ENCODE measurements at regions not wholly inside any gene's neighbourhood (a gene's known extent, or its start where the extent isn't known, plus 50 kb on each side); places are given as distances from the start of the nearest gene placed in this dataset.

GRCh38 chr2:184359379-184359778 is 238.9 kb upstream of the ZNF804A start:
- ATAC-seq (ENCODE audit: low FRiP score in 2 of 2) = no peak
- 43 to 47% methylated on average over 2 of the region's 2 CpGs for WGBS, 2 donors
- H3K27ac ChIP-seq = no peak overlapping the region
- DNase-seq = no peak
- H3K9me3 ChIP-seq = no peaks in the 10 kb centered on the region
- no peak overlapping the region for H3K4me3 ChIP-seq
- peaks cover 0 to 3% (median 0%) of the 10 kb centered on the region in 4 donors for H3K27me3 ChIP-seq
- TF ChIP-seq POLR2A (IDR thresholded peaks at IDR 0.05) = no peak
- no peak for TF ChIP-seq CTCF (IDR thresholded peaks at IDR 0.05)
- no peak for TF ChIP-seq POLR2AphosphoS5 (IDR thresholded peaks at IDR 0.05)
- no peak for TF ChIP-seq EP300 (IDR thresholded peaks at IDR 0.05)
- H3K36me3 ChIP-seq = no peaks in the 10 kb centered on the region
- H3K4me1 ChIP-seq = no peaks in the 10 kb centered on the region

GRCh38 chr2:184363213-184363612 is 235.1 kb upstream of the ZNF804A start:
- Histone ChIP-seq H3K27ac (no peak overlapping the region), H3K36me3 (no peaks in the 10 kb centered on the region), H3K27me3 (peaks cover 0 to 3% (median 0%) of the 10 kb centered on the region in 4 donors), H3K9me3 (no peaks in the 10 kb centered on the region), H3K4me3 (no peak overlapping the region), H3K4me1 (no peaks in the 10 kb centered on the region)
- TF ChIP-seq EP300 (IDR thresholded peaks at IDR 0.05) = no peak
- WGBS, 2 donors = 71 to 75% methylated on average over 5 of the region's 5 CpGs
- ATAC-seq (ENCODE audit: low FRiP score in 2 of 2) (no peak), DNase-seq (no peak)

- H3K36me3 ChIP-seq = no peaks in the 10 kb centered on the region
- DNase-seq = no peak
- H3K9me3 ChIP-seq = no peaks in the 10 kb centered on the region
- H3K27me3 ChIP-seq = no peaks in the 10 kb centered on the region
- ATAC-seq (ENCODE audit: low FRiP score in 2 of 2) = no peak
- no peak overlapping the region for H3K4me3 ChIP-seq
- 80 to 84% methylated on average over 4 of the region's 4 CpGs for WGBS, 2 donors
- H3K27ac ChIP-seq = no peak overlapping the region
- no peaks in the 10 kb centered on the region for H3K4me1 ChIP-seq
- TF ChIP-seq CTCF (IDR thresholded peaks at IDR 0.05) = no peak
- no peak for TF ChIP-seq EP300 (IDR thresholded peaks at IDR 0.05)
- no peak for TF ChIP-seq POLR2AphosphoS5 (IDR thresholded peaks at IDR 0.05)
- no peak for TF ChIP-seq POLR2A (IDR thresholded peaks at IDR 0.05)
These were observed 231.1 kb upstream of the ZNF804A start for GRCh38 chr2:184367211-184367610.

- DNase-seq = no peak
These were observed 229.0 kb upstream of the ZNF804A start for GRCh38 chr2:184369307-184369706.

GRCh38 chr2:184370954-184371353 is 227.4 kb upstream of the ZNF804A start:
- DNase-seq (no peak), ATAC-seq (ENCODE audit: low FRiP score in 2 of 2) (no peak)
- TF ChIP-seq CTCF (IDR thresholded peaks at IDR 0.05) = no peak
- Histone ChIP-seq H3K4me3 (no peak overlapping the region), H3K27ac (no peak overlapping the region), H3K9me3 (no peaks in the 10 kb centered on the region), H3K4me1 (no peaks in the 10 kb centered on the region), H3K36me3 (no peaks in the 10 kb centered on the region), H3K27me3 (no peaks in the 10 kb centered on the region)

More at GRCh38 chr2:184369307-184369706, 229.0 kb upstream of the ZNF804A start:
- no peak overlapping the region for H3K27ac ChIP-seq
- 65 to 66% methylated on average over 5 of the region's 5 CpGs for WGBS, 2 donors
- H3K9me3 ChIP-seq = no peaks in the 10 kb centered on the region
- no peaks in the 10 kb centered on the region for H3K36me3 ChIP-seq
- no peak for ATAC-seq (ENCODE audit: low FRiP score in 2 of 2)
- TF ChIP-seq EP300 (IDR thresholded peaks at IDR 0.05) = no peak
- no peak for TF ChIP-seq POLR2AphosphoS5 (IDR thresholded peaks at IDR 0.05)
- no peak for TF ChIP-seq POLR2A (IDR thresholded peaks at IDR 0.05)
- no peak for TF ChIP-seq CTCF (IDR thresholded peaks at IDR 0.05)
- no peaks in the 10 kb centered on the region for H3K27me3 ChIP-seq
- no peaks in the 10 kb centered on the region for H3K4me1 ChIP-seq
- H3K4me3 ChIP-seq = no peak overlapping the region
